ENCODE measurements at regions not wholly inside any gene's neighbourhood (a gene's known extent, or its start where the extent isn't known, plus 50 kb on each side); places are given as distances from the start of the nearest gene placed in this dataset.
"Not testable (repeated sequence)": the region's sequence is repeated elsewhere in the genome, so short reads cannot be mapped to it uniquely, and the experiment has no call there.

DNA sequence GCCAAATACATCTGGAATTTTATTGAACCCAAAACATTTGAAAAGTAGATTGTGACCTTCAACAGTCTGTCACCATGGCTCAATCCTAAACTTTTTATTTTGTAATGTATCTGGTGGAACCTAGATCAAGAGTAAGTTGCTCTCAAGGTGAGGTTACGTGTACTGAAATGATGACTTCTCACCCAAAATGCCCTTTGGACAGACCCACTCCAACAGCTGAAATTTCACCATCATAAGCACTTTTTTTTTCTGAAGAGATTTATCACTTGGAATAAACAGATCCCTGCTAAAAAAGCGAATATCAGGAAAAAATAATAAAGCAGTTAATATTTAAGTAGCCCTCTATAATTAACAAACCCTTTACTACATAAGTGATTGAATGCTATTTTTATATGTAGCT lies 155.0 kb upstream of the FBXL7 start:
- DNase-seq (ENCODE audit: low read depth in 2 of 3, low spot score in 2 of 3): no peak

DNA sequence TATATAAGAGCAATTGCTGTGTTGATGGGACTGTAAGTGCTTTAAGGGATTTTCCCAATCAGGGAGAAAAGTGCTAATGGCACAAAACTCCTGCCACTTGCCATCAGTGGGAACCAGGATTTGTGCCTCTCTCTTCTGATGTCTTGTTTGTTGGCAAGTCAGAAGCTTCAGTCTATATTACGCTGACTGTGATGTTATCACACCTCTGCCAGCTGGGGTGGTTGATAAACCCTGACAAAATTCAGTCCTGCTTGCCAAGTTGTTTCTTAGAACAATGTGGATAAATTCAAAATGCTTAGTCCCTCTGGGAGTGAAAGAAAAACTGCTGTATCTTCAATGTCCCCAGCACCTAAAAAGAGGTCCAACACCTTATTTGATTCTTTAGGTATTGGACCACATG lies 161.4 kb upstream of the FBXL7 start:
- no peak for DNase-seq (ENCODE audit: low read depth in 2 of 3, low spot score in 2 of 3)

DNA sequence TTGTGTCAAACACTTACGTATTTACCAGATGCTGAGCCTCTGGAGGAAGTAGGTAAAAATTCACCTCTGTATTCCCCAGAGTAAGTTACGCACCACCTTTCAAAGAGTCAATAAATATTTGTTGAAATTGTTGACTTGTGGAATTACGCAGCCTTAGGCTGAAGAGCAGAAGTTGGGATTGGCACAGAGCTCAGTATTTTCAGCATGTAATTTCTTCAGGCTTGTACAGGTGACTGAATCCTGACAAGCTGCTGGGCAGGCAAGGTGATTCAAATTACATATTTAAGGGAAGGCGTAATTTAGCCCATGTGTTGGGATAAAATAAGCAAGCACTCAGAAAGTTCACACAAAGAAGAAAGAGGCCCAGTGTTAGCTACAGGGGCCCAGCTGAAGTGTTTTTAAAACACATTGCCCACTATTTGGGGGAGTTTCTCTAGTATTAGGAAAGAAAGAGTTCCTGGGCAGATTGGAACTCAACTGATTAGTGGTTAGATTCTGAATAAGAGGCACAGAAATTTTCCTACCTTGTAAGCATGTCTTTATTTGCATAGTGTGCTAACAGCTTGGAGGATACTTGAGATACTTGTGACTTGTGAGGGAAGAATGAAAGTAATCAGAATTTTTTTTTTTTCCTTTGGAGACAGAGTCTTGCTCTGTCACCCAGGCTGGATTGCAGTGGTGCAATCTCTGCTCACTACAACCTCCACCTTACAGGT lies 165.3 kb upstream of the FBXL7 start:
- no peak for DNase-seq (ENCODE audit: low read depth in 2 of 3, low spot score in 2 of 3)

DNA sequence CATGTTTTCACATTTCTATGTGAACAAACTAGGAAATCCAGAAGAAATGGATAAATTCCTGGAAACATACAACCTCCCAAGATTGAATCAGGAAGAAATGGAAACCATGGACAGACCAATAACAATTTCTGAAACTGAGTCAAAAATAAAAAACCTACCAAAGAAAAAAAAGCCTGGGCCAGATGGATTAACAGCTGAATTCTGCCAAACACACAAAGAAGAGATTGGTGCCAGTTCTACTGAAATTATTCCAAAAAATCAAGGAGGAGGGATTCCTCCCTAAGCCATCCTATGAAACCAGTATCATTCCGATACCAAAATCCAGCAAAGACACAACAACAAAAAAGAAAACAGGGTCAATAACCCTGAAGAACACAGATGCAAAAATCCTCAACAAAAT lies 166.9 kb upstream of the FBXL7 start:
- no peak for DNase-seq (ENCODE audit: low read depth in 2 of 3, low spot score in 2 of 3)

DNA sequence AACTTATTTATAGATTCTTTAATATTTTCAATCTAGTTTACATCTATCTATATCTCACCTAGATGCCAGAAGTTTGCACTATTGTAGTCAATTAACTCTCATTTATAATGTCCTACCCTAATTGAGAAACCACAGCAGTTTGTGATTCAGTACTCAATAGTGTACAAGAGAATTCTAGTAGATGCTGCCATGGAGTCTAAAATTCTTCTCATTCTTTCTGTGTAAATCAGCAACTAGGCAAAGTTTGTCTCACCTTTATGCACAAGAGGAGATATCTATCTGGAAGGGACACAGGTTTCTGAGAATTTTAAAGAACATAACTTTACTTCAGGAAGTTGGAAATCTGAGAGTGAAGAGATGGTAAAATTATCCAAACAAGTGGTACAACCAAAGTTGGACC lies 173.0 kb upstream of the FBXL7 start:
- no peak for DNase-seq (ENCODE audit: low read depth in 2 of 3, low spot score in 2 of 3)

DNA sequence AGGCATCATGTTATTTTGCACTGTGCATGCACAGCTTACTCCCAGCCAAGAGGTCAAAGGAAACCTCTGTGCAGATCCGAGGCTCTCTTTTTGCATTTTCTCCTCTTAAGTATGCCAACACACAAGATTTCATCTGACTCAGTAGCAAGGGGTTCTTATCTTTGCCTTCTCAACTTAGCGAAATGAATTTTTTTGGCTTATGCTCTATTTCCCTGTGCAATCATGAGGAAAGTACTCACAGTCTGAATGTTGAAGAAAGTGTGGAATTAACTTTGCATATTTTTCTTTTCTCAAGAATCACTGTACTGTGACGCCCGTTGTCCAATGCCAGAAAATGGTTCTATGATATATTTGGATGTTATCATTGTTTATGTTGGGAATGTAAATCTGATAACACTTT lies 173.5 kb upstream of the FBXL7 start:
- DNase-seq (ENCODE audit: low read depth in 2 of 3, low spot score in 2 of 3): no peak

DNA sequence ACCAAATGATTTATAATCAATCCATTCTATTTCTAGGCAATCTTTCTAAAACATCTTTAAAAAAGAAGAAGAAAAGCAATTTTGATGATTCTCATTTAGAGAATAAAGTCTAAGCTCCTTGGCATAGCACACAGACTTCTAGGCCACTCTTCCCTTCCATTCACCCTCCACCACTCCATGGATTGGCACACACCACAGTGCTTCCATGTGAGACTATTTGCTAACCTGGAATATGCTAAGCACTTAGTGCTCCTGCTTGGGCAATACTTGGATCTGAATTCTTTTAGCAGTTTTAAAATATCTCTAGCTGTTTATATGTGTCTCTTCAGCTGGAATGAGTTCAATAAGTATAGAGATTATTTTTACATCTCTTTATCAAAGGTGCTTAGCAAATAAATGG lies 177.6 kb upstream of the FBXL7 start:
- DNase-seq (ENCODE audit: low read depth in 2 of 3, low spot score in 2 of 3): no peak

DNA sequence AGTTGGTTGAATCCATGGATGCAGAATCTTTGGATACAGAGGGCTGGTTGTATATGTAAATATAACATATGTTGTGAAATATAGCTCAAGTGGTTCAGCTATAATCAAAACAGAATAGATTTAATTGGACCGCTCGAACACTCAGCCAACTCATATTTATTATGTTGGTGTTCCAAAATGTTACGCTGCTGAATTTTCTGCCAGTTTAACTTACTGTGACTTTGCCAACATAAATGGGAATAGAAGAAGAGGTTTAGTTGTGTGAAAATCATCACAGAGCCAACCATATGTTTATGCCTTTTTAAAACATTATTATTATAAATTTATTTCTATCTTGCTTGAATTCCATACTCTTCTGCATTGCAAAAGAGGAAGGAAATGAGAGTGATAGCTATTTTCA lies 178.2 kb upstream of the FBXL7 start:
- DNase-seq (ENCODE audit: low read depth in 2 of 3, low spot score in 2 of 3): no peak

DNA sequence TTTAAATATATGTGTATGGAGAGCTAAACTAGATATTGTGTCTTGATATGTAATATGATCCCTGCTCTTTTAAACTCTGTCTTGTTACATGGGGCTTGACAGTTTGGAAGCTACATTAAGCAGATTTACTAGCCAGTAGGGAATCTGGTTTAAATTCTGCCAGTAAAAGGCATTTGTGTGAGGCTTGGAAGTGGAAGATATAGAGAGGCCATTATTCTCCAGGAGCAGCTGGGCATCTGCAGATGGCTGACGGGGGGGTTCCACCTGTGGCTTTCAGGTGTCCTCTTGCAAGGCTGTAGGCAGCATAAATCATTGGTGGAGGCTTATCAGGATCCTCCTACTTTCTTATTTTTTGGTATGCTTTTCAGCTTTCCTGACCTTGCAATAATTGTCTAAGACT lies 179.1 kb upstream of the FBXL7 start:
- no peak for DNase-seq (ENCODE audit: low read depth in 2 of 3, low spot score in 2 of 3)

DNA sequence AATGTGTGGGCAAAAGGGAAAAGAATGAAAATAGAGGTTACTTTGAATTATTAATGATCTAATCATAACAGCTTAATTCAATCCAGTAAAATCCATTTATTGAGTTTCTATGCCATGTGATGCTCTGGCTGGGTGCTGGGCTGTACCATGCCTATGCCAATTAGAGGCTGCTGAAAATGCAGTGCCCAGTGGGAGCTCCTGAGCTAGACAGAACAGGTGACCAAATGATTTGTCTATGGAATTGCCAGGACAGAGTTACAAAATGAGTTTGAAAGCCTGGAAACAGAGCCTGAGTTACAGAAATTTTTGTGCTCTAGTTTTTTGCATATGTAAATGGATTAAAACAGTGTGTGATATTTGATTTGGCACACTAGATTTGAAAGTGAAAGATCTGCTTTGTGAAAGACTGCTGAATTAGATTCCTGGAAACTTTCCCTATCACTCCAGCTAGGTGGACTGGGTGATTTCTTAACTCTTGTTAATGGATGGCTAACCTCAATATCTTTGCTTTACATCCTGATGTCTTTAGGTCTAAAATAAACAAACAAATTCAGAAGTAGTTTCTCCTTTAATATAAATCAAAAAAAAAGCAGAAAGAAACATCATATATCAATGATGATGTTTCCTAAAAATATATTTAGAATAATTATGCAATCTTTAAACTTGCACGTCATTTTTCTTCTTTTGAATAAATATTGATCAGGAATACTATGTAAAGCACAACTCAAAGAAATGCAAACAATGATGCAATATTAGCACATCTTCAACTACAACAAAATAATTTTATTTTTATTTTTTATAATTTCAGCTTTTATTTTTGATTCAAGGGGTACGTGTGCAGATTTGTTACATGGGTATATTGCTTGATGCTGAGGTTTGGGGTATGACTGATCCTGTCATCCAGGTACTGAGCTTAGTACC lies 194.8 kb upstream of the FBXL7 start:
- no peak for DNase-seq (ENCODE audit: low read depth in 2 of 3, low spot score in 2 of 3)

DNA sequence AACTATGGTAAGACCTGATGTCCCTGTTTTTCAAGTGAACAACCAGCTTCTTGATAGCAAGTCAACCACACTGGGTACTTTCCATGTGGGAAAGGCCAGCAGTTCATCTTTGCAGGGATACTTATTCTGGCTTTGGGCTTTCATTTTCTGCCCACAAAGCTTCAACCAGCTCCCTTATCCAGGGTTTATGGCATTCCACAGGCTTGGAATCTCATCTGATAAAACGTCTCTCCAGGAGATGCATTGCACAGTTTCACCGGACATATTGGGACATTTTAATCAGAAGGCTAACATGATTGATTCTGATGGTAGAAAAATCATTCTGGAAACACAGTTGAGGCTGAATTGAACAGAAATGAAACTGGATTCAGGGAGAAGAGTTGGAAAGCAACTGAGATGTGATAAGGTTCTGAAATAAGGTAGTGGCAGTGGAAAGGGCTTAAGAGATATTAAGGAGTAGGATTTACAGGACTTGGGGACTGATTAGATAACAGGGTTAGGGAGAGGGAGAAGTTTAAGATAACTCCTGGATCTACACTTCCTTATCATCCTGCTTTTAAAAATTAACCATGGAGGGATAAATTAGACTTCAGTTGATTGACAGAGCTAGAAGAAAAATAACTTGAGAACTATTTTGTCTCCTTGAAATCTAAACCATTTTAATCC lies 195.8 kb upstream of the FBXL7 start:
- DNase-seq (ENCODE audit: low read depth in 2 of 3, low spot score in 2 of 3): no peak

DNA sequence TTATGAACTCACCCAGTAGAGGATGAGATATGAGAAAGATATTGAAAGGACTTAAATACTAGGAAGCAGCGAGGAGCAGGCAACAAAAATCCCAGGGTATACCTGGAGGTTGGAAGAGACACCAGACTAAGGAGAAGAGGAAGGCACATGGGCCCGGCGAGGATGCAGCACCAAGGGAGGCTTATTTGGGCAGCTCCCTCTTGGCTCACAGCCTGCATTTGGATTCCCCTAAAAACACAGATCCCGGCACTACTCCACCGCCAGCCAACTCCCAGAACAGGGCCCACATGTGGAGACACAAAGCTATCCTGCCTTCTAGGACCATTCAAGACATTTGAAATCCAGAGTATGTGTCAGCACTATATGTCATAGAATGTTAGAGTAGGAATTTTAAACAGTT lies 199.8 kb upstream of the FBXL7 start:
- DNase-seq (ENCODE audit: low read depth in 2 of 3, low spot score in 2 of 3): no peak

DNA sequence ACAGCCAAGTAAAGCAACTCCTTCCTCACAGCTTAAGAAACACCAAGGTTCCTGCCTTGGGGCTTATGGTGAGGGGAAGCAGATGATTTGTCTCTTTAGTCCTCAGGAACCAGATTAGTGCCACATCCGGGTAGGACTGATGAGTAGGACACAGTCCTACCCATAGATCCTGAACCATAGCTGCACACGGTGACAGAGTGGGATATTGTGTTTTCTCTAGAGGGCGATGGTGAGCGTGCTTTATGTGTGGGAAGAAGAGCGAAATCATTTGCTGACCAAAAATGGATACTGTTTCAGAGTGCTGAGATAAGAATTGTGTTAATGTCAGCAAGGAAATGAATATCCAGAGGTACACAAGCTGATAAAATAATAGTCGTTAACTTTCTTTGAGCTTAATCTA lies 209.0 kb upstream of the FBXL7 start:
- no peak for DNase-seq (ENCODE audit: low read depth in 2 of 3, low spot score in 2 of 3)

DNA sequence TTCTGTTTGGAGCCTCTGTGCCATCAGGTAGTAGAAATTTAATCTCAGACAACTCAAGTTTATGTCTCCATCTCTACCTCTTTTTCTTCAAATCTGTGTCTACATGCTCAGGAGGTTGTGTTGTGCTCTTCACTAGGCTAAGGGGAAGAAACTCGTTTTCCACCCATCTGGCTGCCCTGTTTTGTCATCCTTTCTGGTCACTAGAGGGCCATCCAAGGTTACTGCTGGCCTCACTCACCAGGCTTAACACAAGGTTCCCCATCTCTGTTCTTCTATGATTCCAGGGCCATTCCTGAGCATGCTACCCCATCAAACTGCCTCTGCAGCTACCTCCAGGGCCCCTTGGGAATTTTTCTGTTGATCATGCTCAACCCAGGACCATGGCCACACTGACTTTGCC lies 213.3 kb upstream of the FBXL7 start:
- DNase-seq (ENCODE audit: low read depth in 2 of 3, low spot score in 2 of 3): no peak

DNA sequence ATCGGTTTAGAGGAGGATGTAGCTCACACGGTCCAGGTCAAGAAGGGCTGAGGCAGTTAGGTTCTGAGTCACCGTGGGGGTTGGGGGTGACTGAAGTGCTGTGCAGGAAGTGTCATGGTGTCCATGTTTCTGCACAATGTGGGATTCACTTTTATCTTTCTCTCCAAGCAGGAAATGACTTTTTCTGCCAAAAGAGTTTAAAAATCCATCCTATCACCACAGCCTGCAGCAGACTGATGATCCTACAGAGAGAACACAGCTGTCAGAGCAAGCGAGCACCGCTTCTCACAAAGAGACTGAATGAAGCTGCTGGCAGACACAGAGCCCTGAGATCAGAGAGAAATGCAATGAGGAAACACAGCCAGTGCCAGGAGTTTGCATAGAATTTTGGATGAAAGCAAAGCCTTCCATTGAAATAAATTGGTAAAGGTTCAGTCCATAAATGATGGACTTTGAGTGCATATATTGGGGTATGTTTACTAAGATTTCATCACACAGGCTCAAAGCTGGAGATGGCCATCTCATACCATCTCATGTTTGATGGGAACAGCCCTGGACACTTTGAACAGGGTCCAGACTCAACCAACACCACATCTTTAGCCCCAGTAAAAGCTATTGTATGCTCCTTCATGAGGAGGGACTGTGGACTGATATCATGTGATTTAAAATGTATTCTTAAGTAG lies 213.9 kb upstream of the FBXL7 start:
- no peak for DNase-seq (ENCODE audit: low read depth in 2 of 3, low spot score in 2 of 3)

DNA sequence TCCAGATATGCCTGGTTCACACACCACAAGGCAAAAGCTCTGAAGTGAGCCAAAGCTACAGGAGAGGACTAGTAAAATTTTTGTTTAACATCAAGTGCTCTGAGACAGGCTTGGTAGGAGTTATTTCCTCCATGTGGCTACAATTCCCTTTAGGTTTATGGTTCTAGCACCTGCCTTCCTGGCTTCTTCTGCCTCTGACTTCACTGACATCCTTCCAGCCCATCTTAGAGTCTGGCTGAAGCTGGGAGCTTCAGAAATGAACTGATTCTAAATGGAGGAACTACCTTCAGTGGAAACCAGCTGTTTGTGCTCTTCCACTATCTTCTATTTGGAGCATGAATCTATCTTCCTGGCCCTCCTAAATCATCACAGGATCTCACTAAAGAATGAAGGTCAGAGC lies 215.3 kb upstream of the FBXL7 start:
- no peak for DNase-seq (ENCODE audit: low read depth in 2 of 3, low spot score in 2 of 3)

DNA sequence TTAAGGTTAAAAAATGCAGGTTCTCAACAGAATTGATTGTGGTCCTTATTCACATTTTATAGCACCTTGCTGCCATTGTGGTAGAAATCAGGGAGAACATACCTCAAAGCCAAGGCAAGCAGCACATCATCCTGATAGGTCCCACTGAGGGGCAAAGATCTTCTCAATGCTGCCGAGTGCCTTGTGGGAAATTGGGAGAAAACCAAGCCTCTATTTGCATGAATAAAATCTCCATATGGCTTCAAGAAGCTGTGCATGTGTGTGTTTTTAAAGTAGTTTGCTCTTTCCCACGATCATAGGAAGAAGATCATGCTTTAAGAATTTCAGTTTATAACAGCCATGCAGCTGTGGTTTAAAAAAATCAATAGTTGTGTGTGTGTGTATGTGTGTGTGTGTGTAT lies 216.9 kb upstream of the FBXL7 start:
- DNase-seq (ENCODE audit: low read depth in 2 of 3, low spot score in 2 of 3): no peak

DNA sequence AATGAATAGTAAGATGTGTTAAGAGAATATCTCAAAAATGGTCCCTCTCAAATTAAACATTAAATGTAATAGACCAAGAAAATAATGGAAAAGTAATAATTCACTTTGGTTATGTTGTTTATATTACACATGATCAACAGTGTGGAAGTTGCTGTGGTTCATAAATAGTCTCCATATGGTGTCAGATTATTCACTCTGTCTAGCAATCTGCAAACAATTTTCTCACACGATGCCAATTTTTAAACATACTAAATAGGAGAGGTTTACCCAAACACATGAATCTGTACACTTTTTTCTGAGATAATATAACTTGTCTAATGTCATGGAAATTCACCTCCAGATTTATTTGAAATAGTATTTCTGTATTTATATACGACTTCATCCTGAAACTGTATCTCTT lies 217.4 kb upstream of the FBXL7 start:
- no peak for DNase-seq (ENCODE audit: low read depth in 2 of 3, low spot score in 2 of 3)

DNA sequence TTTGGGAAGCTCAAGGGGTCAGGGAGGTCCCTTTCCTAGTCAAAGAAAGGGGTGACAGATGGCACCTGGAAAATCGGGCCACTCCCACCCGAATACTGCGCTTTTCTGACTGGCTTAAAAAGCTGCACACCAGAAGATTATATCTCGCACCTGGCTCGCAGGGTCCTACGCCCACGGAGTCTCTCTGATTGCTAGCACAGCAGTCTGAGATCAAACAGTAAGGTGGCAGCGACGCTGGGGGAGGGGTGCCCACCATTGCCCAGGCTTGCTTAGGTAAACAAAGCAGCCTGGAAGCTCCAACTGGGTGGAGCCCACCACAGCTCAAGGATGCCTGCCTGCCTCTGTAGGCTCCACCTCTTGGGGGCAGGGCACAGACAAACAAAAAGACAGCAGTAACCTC lies 228.4 kb upstream of the FBXL7 start:
- DNase-seq (ENCODE audit: low read depth in 2 of 3, low spot score in 2 of 3): not testable (repeated sequence)

DNA sequence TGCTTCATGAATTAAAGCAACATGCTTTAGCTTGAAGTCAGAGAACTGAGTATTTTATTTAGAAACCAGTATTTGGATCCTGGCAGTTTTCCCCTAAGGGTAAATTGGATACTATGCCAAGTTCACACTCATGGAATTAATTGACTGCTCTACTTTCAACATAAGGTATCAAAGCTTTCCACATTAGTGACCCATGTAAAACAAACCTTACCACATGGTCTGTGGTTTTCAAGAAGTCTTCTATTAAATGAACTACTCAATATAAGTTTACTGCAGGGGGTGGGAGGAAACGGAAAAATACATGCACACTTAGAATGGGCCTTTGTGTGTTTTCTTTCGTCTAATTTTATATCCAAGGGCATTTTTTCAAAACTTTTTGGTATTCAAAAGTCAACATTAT lies 232.0 kb upstream of the FBXL7 start:
- no peak for DNase-seq (ENCODE audit: low read depth in 2 of 3, low spot score in 2 of 3)

DNA sequence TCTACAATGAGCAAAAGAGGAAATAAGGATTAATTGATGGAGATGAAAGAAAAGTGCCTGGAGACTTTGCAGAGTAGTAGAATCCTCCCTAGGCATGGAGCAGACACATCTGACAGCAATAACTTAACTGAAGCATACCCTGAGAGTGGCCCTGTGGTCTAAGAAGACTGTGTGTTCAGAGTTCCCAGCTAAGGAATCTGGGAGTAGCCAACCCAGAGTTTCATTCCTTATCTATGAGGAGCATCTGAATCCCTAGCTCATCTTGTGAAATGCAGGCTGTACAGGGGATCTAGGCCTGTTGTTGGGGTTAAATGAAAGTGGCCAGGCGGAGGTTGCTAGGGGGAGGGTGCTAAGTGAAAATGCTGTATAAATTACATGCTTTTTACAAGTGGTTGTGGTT lies 233.1 kb upstream of the FBXL7 start:
- no peak for DNase-seq (ENCODE audit: low read depth in 2 of 3, low spot score in 2 of 3)

DNA sequence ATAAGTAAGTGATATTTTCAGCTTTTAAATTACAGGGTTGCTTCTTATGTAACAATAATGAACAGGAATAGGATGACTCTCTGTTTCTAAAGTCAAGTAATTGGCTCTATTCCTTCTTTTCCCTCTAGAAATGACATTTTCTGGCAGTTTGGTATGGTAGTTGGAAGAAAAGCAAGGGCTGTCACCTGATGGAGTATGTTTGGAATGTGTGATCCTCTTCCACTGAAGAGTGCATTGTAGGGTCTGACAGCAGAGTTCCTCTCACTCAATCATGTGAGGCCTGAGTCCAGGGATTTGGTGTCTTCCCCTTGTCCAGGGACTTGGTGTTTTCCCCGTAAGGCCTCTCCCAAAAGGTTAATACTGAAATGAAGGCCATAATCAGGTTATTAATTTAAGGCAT lies 233.8 kb upstream of the FBXL7 start:
- DNase-seq (ENCODE audit: low read depth in 2 of 3, low spot score in 2 of 3): no peak

Measured in activated CD8-positive, alpha-beta memory T cell treated with anti-CD3 and anti-CD28 coated beads for 48 hours (primary cell).